ENCODE measurements at regions not wholly inside any gene's neighbourhood (a gene's known extent, or its start where the extent isn't known, plus 50 kb on each side); places are given as distances from the start of the nearest gene placed in this dataset.
A peak's percentile ranks its signal among the peaks of the same experiment; 100 is the strongest.

GRCh38 chr6:113112086-113112485 is 745.1 kb upstream of the MARCKS start:
- no peaks in the 10 kb centered on the region for H3K27me3 ChIP-seq
- no peak for DNase-seq (ENCODE audit: low read depth in 1 of 2, low spot score in 1 of 2)
- no peaks in the 10 kb centered on the region for H3K36me3 ChIP-seq
- H3K4me3 ChIP-seq: no peak overlapping the region
- no peak for TF ChIP-seq CTCF (IDR thresholded peaks at IDR 0.05; ENCODE audit: low read depth, low read length)
- no peaks in the 10 kb centered on the region for H3K4me1 ChIP-seq (ENCODE audit: low read depth)
- no peaks in the 10 kb centered on the region for H3K9me3 ChIP-seq (ENCODE audit: low read depth)
- no peak overlapping the region for H3K27ac ChIP-seq

GRCh38 chr6:113115196-113115595 is 741.9 kb upstream of the MARCKS start:
- H3K27ac ChIP-seq: no peak overlapping the region
- no peaks in the 10 kb centered on the region for H3K27me3 ChIP-seq
- no peak for DNase-seq (ENCODE audit: low read depth in 1 of 2, low spot score in 1 of 2)
- no peaks in the 10 kb centered on the region for H3K9me3 ChIP-seq (ENCODE audit: low read depth)
- no peaks in the 10 kb centered on the region for H3K4me1 ChIP-seq (ENCODE audit: low read depth)
- no peaks in the 10 kb centered on the region for H3K36me3 ChIP-seq
- H3K4me3 ChIP-seq: no peak overlapping the region
- TF ChIP-seq CTCF (IDR thresholded peaks at IDR 0.05; ENCODE audit: low read depth, low read length): no peak

GRCh38 chr6:113120224-113120581 is 736.9 kb upstream of the MARCKS start:
- no peaks in the 10 kb centered on the region for H3K36me3 ChIP-seq
- no peaks in the 10 kb centered on the region for H3K27me3 ChIP-seq
- H3K27ac ChIP-seq: no peak overlapping the region
- no peaks in the 10 kb centered on the region for H3K9me3 ChIP-seq (ENCODE audit: low read depth)
- DNase-seq (ENCODE audit: low read depth in 1 of 2, low spot score in 1 of 2): peak in 1 of 2 donors; percentile 94
- no peak overlapping the region for H3K4me3 ChIP-seq
- TF ChIP-seq CTCF (IDR thresholded peaks at IDR 0.05; ENCODE audit: low read depth, low read length): no peak
- peaks cover 7% of the 10 kb centered on the region for H3K4me1 ChIP-seq (ENCODE audit: low read depth)

GRCh38 chr6:113120582-113121285 is 736.4 kb upstream of the MARCKS start:
- TF ChIP-seq CTCF (IDR thresholded peaks at IDR 0.05; ENCODE audit: low read depth, low read length): no peak
- H3K27me3 ChIP-seq: no peaks in the 10 kb centered on the region

GRCh38 chr6:113121571-113121970 is 735.6 kb upstream of the MARCKS start:
- no peak overlapping the region for H3K4me3 ChIP-seq
- no peaks in the 10 kb centered on the region for H3K36me3 ChIP-seq
- no peaks in the 10 kb centered on the region for H3K9me3 ChIP-seq (ENCODE audit: low read depth)
- DNase-seq (ENCODE audit: low read depth in 1 of 2, low spot score in 1 of 2): no peak
- TF ChIP-seq CTCF (IDR thresholded peaks at IDR 0.05; ENCODE audit: low read depth, low read length): no peak
- H3K27ac ChIP-seq: no peak overlapping the region
- peaks cover 7% of the 10 kb centered on the region for H3K4me1 ChIP-seq (ENCODE audit: low read depth)
- no peaks in the 10 kb centered on the region for H3K27me3 ChIP-seq

More at GRCh38 chr6:113120582-113121285, 736.4 kb upstream of the MARCKS start:
- Histone ChIP-seq H3K4me1 (ENCODE audit: low read depth) (peaks cover 7% of the 10 kb centered on the region), H3K27ac (no peak overlapping the region), H3K9me3 (ENCODE audit: low read depth) (no peaks in the 10 kb centered on the region), H3K4me3 (no peak overlapping the region), H3K36me3 (no peaks in the 10 kb centered on the region)
- peak in 1 of 2 donors; percentile 97 for DNase-seq (ENCODE audit: low read depth in 1 of 2, low spot score in 1 of 2)
